Left ventricle myocardium inferior (tissue), 1 donor: ENCODE measurements at regions not wholly inside any gene's neighbourhood (a gene's known extent, or its start where the extent isn't known, plus 50 kb on each side); places are given as distances from the start of the nearest gene placed in this dataset.

ENCODE experiments used
- DNase-seq: peaks from one replicate; pipeline ENCODE4 v3.0.0-alpha.2; 2020
- H3K27ac ChIP-seq: fragments of 200-600 bp; replicated peaks from 2 replicates; pipeline ENCODE4 v1.8.0; 2021
- H3K27me3 ChIP-seq: fragments of 200-600 bp; 2 replicates; pipeline ENCODE4 v1.8.0; 2021; ENCODE audit warnings: low read depth
- H3K36me3 ChIP-seq: fragments of 200-600 bp; 2 replicates; pipeline ENCODE4 v1.8.0; 2021
- H3K4me1 ChIP-seq: fragments of 200-600 bp; 2 replicates; pipeline ENCODE4 v1.8.0; 2021
- H3K4me3 ChIP-seq: fragments of 200-600 bp; 2 replicates; pipeline ENCODE4 v1.8.0; 2021; ENCODE audit warnings: mild to moderate bottlenecking, moderate library complexity
- H3K9me3 ChIP-seq: fragments of 200-600 bp; replicated peaks from 2 replicates; pipeline ENCODE4 v1.8.0; 2021
- intact Hi-C: fragments of 100-400 bp; cut with micrococcal nuclease; formaldehyde crosslinking; loops from one replicate; pipeline ENCODE4 v1.11.0; 2022
- TF ChIP-seq, protein P1 (sequence below): fragments of 200-600 bp; IDR thresholded peaks from 2 replicates; pipeline ENCODE4 v1.8.0; 2021; ENCODE audit warnings: antibody characterized with exemption, mild to moderate bottlenecking, borderline replicate concordance
- donor health status: DM: no; HTN: yes; CAD: no; lungs with severe emphysema.

DNA sequence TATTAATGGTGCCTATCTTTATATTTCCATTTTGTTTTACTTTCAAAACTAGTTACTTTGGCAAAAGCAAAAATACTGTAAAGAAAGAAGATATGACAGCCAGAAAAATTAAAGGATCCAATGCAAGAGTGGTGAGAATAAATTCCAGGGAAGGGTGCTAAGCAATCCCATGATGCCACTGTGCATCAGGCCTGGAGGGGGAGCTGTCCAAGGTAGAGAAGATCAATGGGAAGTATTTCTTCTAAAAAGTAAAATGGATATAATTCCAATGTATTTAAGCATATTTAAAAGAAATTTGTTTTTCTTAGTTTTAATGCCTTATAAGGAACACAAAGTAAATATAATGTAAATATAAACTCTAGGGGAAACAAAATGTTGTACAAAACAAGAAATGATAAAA, 1382.2 kb upstream of the B3GALT2 start:
- H3K27me3 ChIP-seq = no peaks in the 10 kb centered on the region
- H3K4me3 ChIP-seq = no peak overlapping the region
- no peaks in the 10 kb centered on the region for H3K36me3 ChIP-seq
- no peaks in the 10 kb centered on the region for H3K4me1 ChIP-seq
- intact Hi-C loops = no loop called here
- no peak for DNase-seq
- H3K27ac ChIP-seq = no peak overlapping the region
- TF ChIP-seq, protein P1, sequence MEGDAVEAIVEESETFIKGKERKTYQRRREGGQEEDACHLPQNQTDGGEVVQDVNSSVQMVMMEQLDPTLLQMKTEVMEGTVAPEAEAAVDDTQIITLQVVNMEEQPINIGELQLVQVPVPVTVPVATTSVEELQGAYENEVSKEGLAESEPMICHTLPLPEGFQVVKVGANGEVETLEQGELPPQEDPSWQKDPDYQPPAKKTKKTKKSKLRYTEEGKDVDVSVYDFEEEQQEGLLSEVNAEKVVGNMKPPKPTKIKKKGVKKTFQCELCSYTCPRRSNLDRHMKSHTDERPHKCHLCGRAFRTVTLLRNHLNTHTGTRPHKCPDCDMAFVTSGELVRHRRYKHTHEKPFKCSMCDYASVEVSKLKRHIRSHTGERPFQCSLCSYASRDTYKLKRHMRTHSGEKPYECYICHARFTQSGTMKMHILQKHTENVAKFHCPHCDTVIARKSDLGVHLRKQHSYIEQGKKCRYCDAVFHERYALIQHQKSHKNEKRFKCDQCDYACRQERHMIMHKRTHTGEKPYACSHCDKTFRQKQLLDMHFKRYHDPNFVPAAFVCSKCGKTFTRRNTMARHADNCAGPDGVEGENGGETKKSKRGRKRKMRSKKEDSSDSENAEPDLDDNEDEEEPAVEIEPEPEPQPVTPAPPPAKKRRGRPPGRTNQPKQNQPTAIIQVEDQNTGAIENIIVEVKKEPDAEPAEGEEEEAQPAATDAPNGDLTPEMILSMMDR = no peak
- H3K9me3 ChIP-seq = no peaks in the 10 kb centered on the region

DNA sequence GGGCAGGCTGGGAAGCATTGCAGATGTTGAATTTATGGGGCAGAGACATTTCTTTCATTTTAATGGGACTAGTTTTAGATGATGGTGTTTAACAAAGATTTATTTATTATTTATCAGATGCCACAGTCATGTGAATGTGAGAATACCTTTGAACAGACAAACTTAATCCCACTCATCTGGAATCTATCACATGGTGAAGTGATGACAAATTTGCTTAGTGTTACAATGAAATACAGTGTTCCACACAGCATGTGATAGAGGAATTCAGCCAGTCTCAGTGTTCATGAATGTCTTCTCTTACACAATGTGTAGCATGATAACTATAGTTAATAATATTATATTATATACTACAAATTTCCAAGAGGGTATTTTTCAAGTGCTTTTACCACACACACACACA, 1361.7 kb upstream of the B3GALT2 start:
- intact Hi-C loops = no loop called here
- DNase-seq = no peak
- Histone ChIP-seq H3K36me3 (no peaks in the 10 kb centered on the region), H3K4me1 (no peaks in the 10 kb centered on the region), H3K27ac (no peak overlapping the region), H3K9me3 (peaks cover 36% of the 10 kb centered on the region), H3K4me3 (no peak overlapping the region), H3K27me3 (no peaks in the 10 kb centered on the region)
- TF ChIP-seq, protein P1 = no peak

DNA sequence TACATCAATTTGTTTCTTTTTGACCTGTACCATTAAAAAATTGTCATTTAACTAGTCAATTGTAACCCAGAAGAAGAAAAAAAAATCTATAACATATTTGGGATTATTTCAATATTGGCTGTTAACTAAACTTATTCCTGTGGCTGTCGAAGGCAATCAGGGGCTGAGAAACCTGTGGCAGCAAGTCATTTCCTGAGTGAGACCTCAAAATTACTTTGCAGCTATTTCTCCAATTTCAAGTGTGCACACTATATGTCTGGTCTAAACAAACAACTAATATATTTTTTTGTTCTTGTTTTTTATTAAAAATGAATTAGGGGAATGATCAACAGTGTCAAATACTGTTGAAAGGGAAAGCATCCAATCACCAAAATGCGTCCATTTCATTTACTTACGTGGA, 1357.6 kb upstream of the B3GALT2 start:
- Histone ChIP-seq H3K4me1 (no peaks in the 10 kb centered on the region), H3K9me3 (peaks cover 48% of the 10 kb centered on the region), H3K36me3 (no peaks in the 10 kb centered on the region), H3K27ac (no peak overlapping the region), H3K4me3 (no peak overlapping the region), H3K27me3 (no peaks in the 10 kb centered on the region)
- DNase-seq = no peak
- TF ChIP-seq, protein P1 = no peak
- intact Hi-C loops = no loop called here

DNA sequence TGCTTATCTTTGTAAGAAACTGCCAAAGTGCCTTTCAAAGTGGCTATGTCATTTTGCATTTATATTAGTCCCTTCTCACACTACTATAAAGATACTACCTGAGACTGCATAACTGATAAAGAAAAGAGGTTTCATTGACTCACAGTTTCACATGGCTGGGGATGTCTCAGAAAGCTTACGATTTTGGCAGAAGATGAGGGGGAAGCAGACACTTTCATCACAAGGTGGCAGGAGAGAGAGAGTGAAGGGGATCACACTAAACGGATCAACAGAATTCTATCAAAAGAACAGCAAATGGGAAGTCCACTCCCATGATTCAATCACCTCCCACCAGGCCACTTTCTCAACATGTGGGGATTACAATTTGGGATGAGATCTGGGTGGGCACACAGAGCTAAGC, 1352.0 kb upstream of the B3GALT2 start:
- Histone ChIP-seq H3K27me3 (no peaks in the 10 kb centered on the region), H3K4me1 (no peaks in the 10 kb centered on the region), H3K4me3 (no peak overlapping the region), H3K36me3 (no peaks in the 10 kb centered on the region), H3K9me3 (peaks cover 20% of the 10 kb centered on the region), H3K27ac (no peak overlapping the region)
- intact Hi-C loops = no loop called here
- TF ChIP-seq, protein P1 = no peak
- no peak for DNase-seq

DNA sequence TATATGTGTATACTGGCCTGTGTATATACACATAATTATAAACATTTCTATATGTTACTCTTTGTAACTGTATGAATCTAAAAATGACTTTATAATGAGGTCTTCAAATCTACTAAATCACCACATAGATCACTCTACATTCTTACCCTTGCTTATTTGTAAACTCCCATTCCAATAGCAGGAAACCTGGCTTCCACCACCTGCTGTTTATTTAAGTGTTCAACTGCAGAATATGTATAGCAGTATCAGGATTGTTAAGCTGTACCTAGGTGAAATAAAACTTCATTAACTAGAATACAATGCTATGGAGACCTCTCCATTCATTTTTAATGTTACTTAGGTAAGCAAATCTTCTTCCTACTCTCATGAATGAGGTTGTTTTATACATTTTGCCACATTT, 1351.1 kb upstream of the B3GALT2 start:
- H3K9me3 ChIP-seq = peaks cover 14% of the 10 kb centered on the region
- intact Hi-C loops = no loop called here
- no peaks in the 10 kb centered on the region for H3K27me3 ChIP-seq
- TF ChIP-seq, protein P1 = no peak
- H3K36me3 ChIP-seq = no peaks in the 10 kb centered on the region
- DNase-seq = no peak
- H3K27ac ChIP-seq = no peak overlapping the region
- H3K4me1 ChIP-seq = no peaks in the 10 kb centered on the region
- H3K4me3 ChIP-seq = no peak overlapping the region

DNA sequence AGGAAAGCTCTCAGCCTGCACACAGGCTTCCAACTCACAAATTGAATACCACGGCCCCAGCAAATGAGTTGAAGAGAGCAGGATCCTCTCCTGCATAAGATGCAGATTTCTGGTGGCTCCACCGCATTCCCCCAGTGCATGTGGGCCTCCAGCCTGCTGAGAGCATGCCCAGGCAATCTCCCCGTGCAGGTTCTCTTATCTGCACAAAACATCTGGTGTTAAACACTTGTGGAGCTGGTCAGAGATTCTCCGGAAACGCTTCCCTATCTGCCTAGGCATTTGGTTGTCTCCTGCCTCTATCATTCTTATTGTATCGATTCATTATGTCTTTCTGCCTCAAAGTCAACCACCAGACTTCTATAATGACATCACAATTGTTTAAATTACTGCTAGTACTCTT, 1349.0 kb upstream of the B3GALT2 start:
- H3K27me3 ChIP-seq = no peaks in the 10 kb centered on the region
- intact Hi-C loops = no loop called here
- H3K36me3 ChIP-seq = no peaks in the 10 kb centered on the region
- H3K9me3 ChIP-seq = no peaks in the 10 kb centered on the region
- DNase-seq = no peak
- H3K4me3 ChIP-seq = no peak overlapping the region
- TF ChIP-seq, protein P1 = no peak
- no peaks in the 10 kb centered on the region for H3K4me1 ChIP-seq
- H3K27ac ChIP-seq = no peak overlapping the region
